ENCODE measurements at regions not wholly inside any gene's neighbourhood (a gene's known extent, or its start where the extent isn't known, plus 50 kb on each side); places are given as distances from the start of the nearest gene placed in this dataset.

DNA sequence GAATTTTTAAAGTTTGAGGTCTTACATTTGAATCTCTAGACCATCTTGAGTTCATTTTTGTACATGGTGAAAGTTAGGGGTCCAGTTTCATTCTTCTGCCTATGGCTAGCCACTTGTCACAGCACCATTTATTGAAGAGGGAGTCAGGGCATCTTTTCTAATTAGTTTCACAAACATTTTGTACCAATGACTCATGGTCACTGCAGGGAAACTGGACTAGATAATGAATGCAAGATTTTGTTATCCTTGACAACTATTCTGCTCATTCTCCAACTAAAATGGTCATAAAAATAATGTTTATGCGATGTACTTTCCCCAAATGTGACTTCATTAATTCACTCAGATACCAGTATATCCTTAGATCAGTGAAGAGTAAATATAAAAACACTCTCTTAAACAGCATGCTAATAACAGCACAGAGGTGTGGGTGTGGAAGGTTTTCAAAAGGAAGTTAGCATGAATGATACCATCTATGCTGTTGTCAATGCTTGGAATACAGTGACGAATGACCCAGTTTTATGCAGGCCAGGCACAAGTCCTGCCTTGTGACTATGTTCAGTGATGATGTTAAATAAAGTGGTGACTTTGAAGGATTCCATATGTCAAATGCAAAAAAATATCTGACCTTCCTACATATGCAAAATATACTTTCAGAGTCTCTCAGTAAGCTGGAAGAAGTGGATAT is 314.9 kb upstream of the TMCO5A start:
- TF ChIP-seq, protein P1, sequence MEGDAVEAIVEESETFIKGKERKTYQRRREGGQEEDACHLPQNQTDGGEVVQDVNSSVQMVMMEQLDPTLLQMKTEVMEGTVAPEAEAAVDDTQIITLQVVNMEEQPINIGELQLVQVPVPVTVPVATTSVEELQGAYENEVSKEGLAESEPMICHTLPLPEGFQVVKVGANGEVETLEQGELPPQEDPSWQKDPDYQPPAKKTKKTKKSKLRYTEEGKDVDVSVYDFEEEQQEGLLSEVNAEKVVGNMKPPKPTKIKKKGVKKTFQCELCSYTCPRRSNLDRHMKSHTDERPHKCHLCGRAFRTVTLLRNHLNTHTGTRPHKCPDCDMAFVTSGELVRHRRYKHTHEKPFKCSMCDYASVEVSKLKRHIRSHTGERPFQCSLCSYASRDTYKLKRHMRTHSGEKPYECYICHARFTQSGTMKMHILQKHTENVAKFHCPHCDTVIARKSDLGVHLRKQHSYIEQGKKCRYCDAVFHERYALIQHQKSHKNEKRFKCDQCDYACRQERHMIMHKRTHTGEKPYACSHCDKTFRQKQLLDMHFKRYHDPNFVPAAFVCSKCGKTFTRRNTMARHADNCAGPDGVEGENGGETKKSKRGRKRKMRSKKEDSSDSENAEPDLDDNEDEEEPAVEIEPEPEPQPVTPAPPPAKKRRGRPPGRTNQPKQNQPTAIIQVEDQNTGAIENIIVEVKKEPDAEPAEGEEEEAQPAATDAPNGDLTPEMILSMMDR (conservative IDR thresholded peaks at IDR 0.05 in 1 of 2, IDR thresholded peaks at IDR 0.05 in 1 of 2; ENCODE audit: extremely low read depth in 1 of 2, insufficient read depth in 1 of 2, low read depth in 1 of 2, low read length in 2 of 2): no peak
- no peak for TF ChIP-seq EZH2 (IDR thresholded peaks at IDR 0.05; ENCODE audit: borderline replicate concordance, low read length)

All from mammary epithelial cell (primary cell).